HCT116 (cell line): ENCODE measurements at regions not wholly inside any gene's neighbourhood (a gene's known extent, or its start where the extent isn't known, plus 50 kb on each side); places are given as distances from the start of the nearest gene placed in this dataset.

Experiments used
- ATAC-seq: fragments of 200-7000 bp; cut with Tn5 transposase; 2 replicates; pipeline ENCODE4 v1.9.1; 2020; ENCODE audit warnings: mild to moderate bottlenecking, moderate library complexity
- BruUV-seq: library from RNA; stranded (reverse); fragments of 400-500 nt; replicated peaks from 2 replicates; lab custom pipeline; 2021; lab: Mats Ljungman, UMichigan
- CTCF ChIA-PET: fragments of 300-600 bp; sonication (Branson Sonifier 250); formaldehyde crosslinking; loops from one replicate; lab custom pipeline; 2021; ENCODE audit warnings: antibody characterized with exemption; lab: Charles Lee
- POLR2A ChIA-PET: fragments of 300-600, 350-600 bp; sonication (Branson Sonifier 250); formaldehyde crosslinking; loops from one replicate; lab custom pipeline; 2021; ENCODE audit warnings: antibody characterized with exemption; lab: Charles Lee
- RAD21 ChIA-PET, 2 experiments: fragments of 300-600 bp; sonication (Branson Sonifier 250); formaldehyde crosslinking; loops; one replicate each; lab custom pipeline; 2023; ENCODE audit warnings: low total read pairs in 2 of 2; ENCODE audit not compliant: uncharacterized antibody in 2 of 2, unreplicated experiment in 2 of 2, low non-redundant PET in 1 of 2; lab: Charles Lee
- DNase-seq: peaks from one replicate; pipeline ENCODE4 v3.0.0-alpha.2; 2010; ENCODE audit warnings: low read depth, low spot score
- H2AFZ ChIP-seq: fragments of 200-600 bp; shearing (Covaris generic), sonication (generic); 2 replicates; pipeline ENCODE4 v1.6.1; 2017; ENCODE audit warnings: low read depth, mixed run types, mixed read lengths, antibody characterized with exemption, low read length; ENCODE audit not compliant: poor library complexity, severe bottlenecking
- H3K27ac ChIP-seq: 2 replicates; pipeline ENCODE4 v1.5.1; 2012; ENCODE audit warnings: low read depth, low read length
- H3K27me3 ChIP-seq: fragments of 200-600 bp; sonication (generic); 2 replicates; pipeline ENCODE4 v1.6.1; 2016; ENCODE audit warnings: mixed run types, low read length, mixed read lengths; ENCODE audit not compliant: insufficient read depth
- H3K36me3 ChIP-seq, 2 experiments: fragments of 200-500 bp in 1 of 2; fragments of 200-600 bp in 1 of 2; sonication (Bioruptor generic) in 1 of 2; sonication (generic) in 1 of 2; 2 replicates each; pipeline versions ENCODE4 v1.5.1 to v1.6.1; 2014 to 2016; ENCODE audit warnings: low read length in 2 of 2, inconsistent platforms in 1 of 2, mixed read lengths in 1 of 2, mixed run types in 1 of 2; ENCODE audit not compliant: insufficient read depth in 2 of 2, control insufficient read depth in 1 of 2
- H3K4me1 ChIP-seq, 2 experiments: fragments of 200-600 bp in 1 of 2; sonication (generic) in 1 of 2; 2 replicates each; pipeline versions ENCODE4 v1.5.1 to v1.6.1; 2012 to 2017; ENCODE audit warnings: low read length in 2 of 2, inconsistent platforms in 1 of 2, mild to moderate bottlenecking in 1 of 2, mixed read lengths in 1 of 2, mixed run types in 1 of 2, moderate library complexity in 1 of 2; ENCODE audit not compliant: insufficient read depth in 2 of 2, control insufficient read depth in 1 of 2
- H3K4me2 ChIP-seq: fragments of 200-600 bp; sonication (generic); 2 replicates; pipeline ENCODE4 v1.6.1; 2017; ENCODE audit warnings: mixed run types, low read length, mixed read lengths
- H3K4me3 ChIP-seq, 2 experiments: fragments of 200-600 bp in 1 of 2; sonication (generic) in 1 of 2; replicated peaks in 1 of 2; 2 replicates each; pipeline ENCODE4 v1.5.1; 2011 to 2016; ENCODE audit warnings: low read length in 2 of 2, control low read depth in 1 of 2, low read depth in 1 of 2, mild to moderate bottlenecking in 1 of 2, mixed read lengths in 1 of 2, mixed run types in 1 of 2
- H3K79me2 ChIP-seq: fragments of 200-600 bp; sonication (generic); 2 replicates; pipeline ENCODE4 v1.6.1; 2017; ENCODE audit warnings: mild to moderate bottlenecking, mixed run types, low read length, moderate library complexity, mixed read lengths; ENCODE audit not compliant: insufficient read depth
- H3K9ac ChIP-seq: fragments of 200-600 bp; sonication (generic); 2 replicates; pipeline ENCODE4 v1.6.1; 2016; ENCODE audit warnings: low read length, mixed read lengths
- H3K9me2 ChIP-seq: fragments of 200-600 bp; sonication (generic), shearing (Covaris generic); 2 replicates; pipeline ENCODE4 v1.6.1; 2017; ENCODE audit warnings: mixed run types, mild to moderate bottlenecking, moderate library complexity; ENCODE audit not compliant: insufficient read depth
- H3K9me3 ChIP-seq, 2 experiments: fragments of 200-500 bp in 1 of 2; fragments of 200-600 bp in 1 of 2; sonication (Bioruptor generic) in 1 of 2; sonication (generic) in 1 of 2; 2 replicates each; pipeline ENCODE4 v1.6.1; 2014 to 2017; ENCODE audit warnings: low read length in 2 of 2, mixed read lengths in 2 of 2, inconsistent platforms in 1 of 2, low read depth in 1 of 2, mild to moderate bottlenecking in 1 of 2, mixed run types in 1 of 2, moderate library complexity in 1 of 2; ENCODE audit not compliant: control insufficient read depth in 1 of 2, insufficient read depth in 1 of 2
- H4K20me1 ChIP-seq: fragments of 200-600 bp; sonication (generic), shearing (Covaris generic); 2 replicates; pipeline ENCODE4 v1.6.1; 2017; ENCODE audit warnings: mixed run types, mild to moderate bottlenecking, moderate library complexity; ENCODE audit not compliant: insufficient read depth
- CBX3 ChIP-seq: IDR thresholded peaks from 2 replicates; pipeline ENCODE4 v1.6.1; 2012; ENCODE audit warnings: low read depth
- CEBPB ChIP-seq: IDR thresholded peaks from 2 replicates; pipeline ENCODE4 v1.6.1; 2012; ENCODE audit warnings: low read depth
- CTCF ChIP-seq, 3 experiments: fragments of 200-600 bp in 1 of 3; sonication (generic) in 1 of 3; IDR thresholded peaks in 2 of 3; conservative IDR thresholded peaks in 1 of 3; 2 replicates each; pipeline ENCODE4 v1.5.1; 2012 to 2017; ENCODE audit warnings: low read depth in 2 of 3, low read length in 2 of 3, antibody characterized with exemption in 1 of 3, borderline replicate concordance in 1 of 3, control low read depth in 1 of 3, mild to moderate bottlenecking in 1 of 3, mixed read lengths in 1 of 3, mixed run types in 1 of 3, moderate library complexity in 1 of 3; ENCODE audit not compliant: insufficient read depth in 1 of 3
- EGR1 ChIP-seq: IDR thresholded peaks from 2 replicates; pipeline ENCODE4 v1.6.1; 2012; ENCODE audit warnings: low read depth
- EZH2 ChIP-seq: fragments of 200-600 bp; sonication (generic); IDR thresholded peaks from 2 replicates; pipeline ENCODE4 v1.6.1; 2017; ENCODE audit warnings: antibody characterized with exemption, mixed run types
- EZH2phosphoT487 ChIP-seq: fragments of 200-600 bp; IDR thresholded peaks from 2 replicates; pipeline ENCODE4 v1.6.1; 2018; ENCODE audit warnings: antibody characterized with exemption, borderline replicate concordance
- FOSL1 ChIP-seq: IDR thresholded peaks from 2 replicates; pipeline ENCODE4 v1.6.1; 2012; ENCODE audit warnings: low read depth
- JUND ChIP-seq: IDR thresholded peaks from 2 replicates; pipeline ENCODE4 v1.6.1; 2012
- POLR2A ChIP-seq: IDR thresholded peaks from 2 replicates; pipeline ENCODE4 v1.7.0; 2011; ENCODE audit warnings: borderline replicate concordance; ENCODE audit not compliant: insufficient read depth, insufficient read length; ENCODE audit errors: extremely low read depth
- POLR2AphosphoS5 ChIP-seq: IDR thresholded peaks from 2 replicates; pipeline ENCODE4 v1.6.1; 2011; ENCODE audit warnings: mild to moderate bottlenecking, low read depth, low read length, moderate library complexity
- RAD21 ChIP-seq: IDR thresholded peaks from 2 replicates; pipeline ENCODE4 v1.6.1; 2012; ENCODE audit warnings: low read depth, mild to moderate bottlenecking
- REST ChIP-seq: IDR thresholded peaks from 2 replicates; pipeline ENCODE4 v1.6.1; 2012; ENCODE audit warnings: low read depth
- SIN3A ChIP-seq: IDR thresholded peaks from 2 replicates; pipeline ENCODE4 v1.6.1; 2012; ENCODE audit warnings: low read depth
- SP1 ChIP-seq: IDR thresholded peaks from 2 replicates; pipeline ENCODE4 v1.6.1; 2012; ENCODE audit warnings: low read depth
- TCF7L2 ChIP-seq: IDR thresholded peaks from 2 replicates; pipeline ENCODE4 v1.7.0; 2011; ENCODE audit warnings: borderline replicate concordance, inconsistent platforms; ENCODE audit not compliant: insufficient read depth, insufficient read length; ENCODE audit errors: extremely low read depth
- ZFX ChIP-seq: fragments of 450-650 bp; IDR thresholded peaks from 2 replicates; pipeline ENCODE4 v1.6.1; 2017
- ZNF274 ChIP-seq: fragments of 200-500 bp; sonication (Bioruptor generic); IDR thresholded peaks from 2 replicates; pipeline ENCODE4 v1.6.1; 2014; ENCODE audit warnings: mild to moderate bottlenecking, low read depth, low read length, inconsistent platforms
- intact Hi-C: fragments of 100-400 bp; cut with micrococcal nuclease; formaldehyde crosslinking; loops from 2 replicates; pipeline ENCODE4 v1.10.0; 2022
- TF ChIP-seq, protein P1 (sequence below): IDR thresholded peaks from 2 replicates; pipeline ENCODE4 v1.6.1; 2012
- TF ChIP-seq, protein P2 (sequence below): IDR thresholded peaks from 2 replicates; pipeline ENCODE4 v1.6.1; 2012

GRCh38 chr6:105510746-105511145, 107.9 kb upstream of the PREP start:
- H3K36me3 ChIP-seq = no peaks in the 10 kb centered on the region
- no peak for TF ChIP-seq CBX3
- no peak for TF ChIP-seq POLR2A
- TF ChIP-seq EGR1 = no peak
- TF ChIP-seq RAD21 = no peak
- TF ChIP-seq ZFX = no peak
- no peak for TF ChIP-seq EZH2
- TF ChIP-seq EZH2phosphoT487 = no peak
- TF ChIP-seq ZNF274 = no peak
- TF ChIP-seq POLR2AphosphoS5 = no peak
- no peak for TF ChIP-seq TCF7L2
- TF ChIP-seq, protein P1, sequence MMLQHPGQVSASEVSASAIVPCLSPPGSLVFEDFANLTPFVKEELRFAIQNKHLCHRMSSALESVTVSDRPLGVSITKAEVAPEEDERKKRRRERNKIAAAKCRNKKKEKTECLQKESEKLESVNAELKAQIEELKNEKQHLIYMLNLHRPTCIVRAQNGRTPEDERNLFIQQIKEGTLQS = no peak
- no peak for TF ChIP-seq REST
- TF ChIP-seq, protein P2, sequence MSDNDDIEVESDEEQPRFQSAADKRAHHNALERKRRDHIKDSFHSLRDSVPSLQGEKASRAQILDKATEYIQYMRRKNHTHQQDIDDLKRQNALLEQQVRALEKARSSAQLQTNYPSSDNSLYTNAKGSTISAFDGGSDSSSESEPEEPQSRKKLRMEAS = no peak
- no peak for TF ChIP-seq FOSL1
- TF ChIP-seq SIN3A = no peak
- no peak for TF ChIP-seq CTCF (IDR thresholded peaks at IDR 0.05 in 2 of 3, conservative IDR thresholded peaks at IDR 0.05 in 1 of 3; ENCODE audit: borderline replicate concordance in 1 of 3, insufficient read depth in 1 of 3, low read depth in 2 of 3, low read length in 2 of 3)
- no peak for TF ChIP-seq SP1
- no peak for TF ChIP-seq CEBPB
- no peak for TF ChIP-seq JUND
- ChIA-PET CTCF (no interaction called here), RAD21 (no interaction called here), POLR2A (no interaction called here)
- H3K4me1 ChIP-seq = no peaks in the 10 kb centered on the region
- DNase-seq (no peak), ATAC-seq (no peak)
- intact Hi-C loops = no loop called here
- H3K27me3 ChIP-seq = no peaks in the 10 kb centered on the region
- H3K79me2 ChIP-seq = no peaks in the 10 kb centered on the region
- H3K9me3 ChIP-seq = no peaks in the 10 kb centered on the region
- no peak overlapping the region for H3K4me2 ChIP-seq
- no peak overlapping the region for H3K27ac ChIP-seq
- H3K9ac ChIP-seq = no peak overlapping the region
- H3K4me3 ChIP-seq = no peak overlapping the region
- no peaks in the 10 kb centered on the region for H3K9me2 ChIP-seq
- BruUV-seq = no TSS peak
- no peaks in the 10 kb centered on the region for H4K20me1 ChIP-seq
- no peak overlapping the region for H2AFZ ChIP-seq
